Ectodermal cell (in vitro differentiated cells): ENCODE measurements at regions not wholly inside any gene's neighbourhood (a gene's known extent, or its start where the extent isn't known, plus 50 kb on each side); places are given as distances from the start of the nearest gene placed in this dataset.

Source experiments
- H3K27ac ChIP-seq: 2 replicates; pipeline ENCODE4 v1.7.0; 2013; ENCODE audit warnings: mild to moderate bottlenecking, low read depth, low read length; ENCODE audit not compliant: insufficient read depth, poor library complexity, severe bottlenecking
- H3K27me3 ChIP-seq: 2 replicates; pipeline ENCODE4 v1.7.0; 2013; ENCODE audit warnings: mild to moderate bottlenecking, low read length; ENCODE audit not compliant: insufficient read depth, control insufficient read depth, poor library complexity, severe bottlenecking
- H3K36me3 ChIP-seq: one replicate; pipeline ENCODE4 v1.7.0; 2013; ENCODE audit warnings: low read length; ENCODE audit not compliant: control insufficient read depth, insufficient read depth
- H3K4me1 ChIP-seq: one replicate; pipeline ENCODE4 v1.7.0; 2013; ENCODE audit warnings: low read length; ENCODE audit not compliant: control insufficient read depth, insufficient read depth
- H3K4me3 ChIP-seq: 2 replicates; pipeline ENCODE4 v1.7.0; 2013; ENCODE audit warnings: low read depth, low read length, control low read depth; ENCODE audit not compliant: insufficient read depth
- H3K9me3 ChIP-seq: 2 replicates; pipeline ENCODE4 v1.7.0; 2013; ENCODE audit warnings: mild to moderate bottlenecking, low read length, moderate library complexity; ENCODE audit not compliant: control insufficient read depth
- WGBS, 2 experiments: methylation state at CpG; one replicate each; pipeline ENCODE4 v1.1.7; 2013; ENCODE audit warnings: missing lambda C conversion rate in 2 of 2; 5-methylcytosine and 5-hydroxymethylcytosine counted together

DNA sequence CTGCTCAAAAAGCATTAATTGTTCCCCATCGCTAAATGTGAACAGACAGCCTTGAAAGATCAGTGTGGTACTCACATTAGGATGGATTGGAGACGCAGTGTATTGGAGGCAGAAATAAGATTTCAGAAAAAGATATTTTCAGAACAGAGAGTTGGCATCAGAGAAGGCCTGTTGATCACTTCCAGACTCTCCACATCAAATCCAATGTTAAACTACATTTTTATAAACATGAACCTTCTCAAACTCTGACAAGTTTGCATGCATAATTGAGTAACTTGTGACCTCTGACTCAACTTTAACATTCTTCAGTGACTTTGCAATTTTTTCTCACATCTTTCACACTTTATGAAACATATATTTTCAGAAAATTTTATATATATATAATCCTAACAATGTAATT is 919.6 kb upstream of the SEMA6A start:
- H3K36me3 ChIP-seq: no peaks in the 10 kb centered on the region
- no peak overlapping the region for H3K4me3 ChIP-seq
- 99 to 100% methylated on average over 2 of the region's 2 CpGs for WGBS, 2 experiments
- H3K9me3 ChIP-seq: no peaks in the 10 kb centered on the region
- H3K27ac ChIP-seq: no peak overlapping the region
- H3K27me3 ChIP-seq: no peaks in the 10 kb centered on the region
- H3K4me1 ChIP-seq: no peaks in the 10 kb centered on the region

DNA sequence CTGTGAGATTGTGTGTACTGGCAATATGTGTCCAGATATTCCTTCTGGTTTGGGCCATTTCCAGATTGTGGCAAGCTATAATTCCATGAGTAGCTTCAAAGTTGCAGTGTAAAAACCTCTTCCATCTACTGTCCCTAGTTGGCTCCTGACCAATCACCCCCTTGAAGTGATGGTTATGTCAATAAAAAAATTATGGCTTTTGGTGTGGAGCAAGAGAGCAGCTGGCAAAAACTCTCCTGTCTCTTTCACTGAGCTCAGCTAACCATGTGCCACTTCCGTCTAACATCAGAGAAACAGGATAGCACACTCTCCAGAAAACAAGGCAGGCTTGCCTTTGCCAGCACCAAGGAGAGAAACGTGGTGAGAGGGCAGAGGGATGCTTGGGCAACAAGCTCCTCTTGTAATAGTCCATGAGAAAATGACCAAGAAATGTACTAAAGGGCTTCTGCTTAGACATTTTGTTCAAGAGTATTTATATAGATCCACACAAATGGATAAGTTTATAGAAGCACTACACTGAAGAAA is 914.4 kb upstream of the SEMA6A start:
- no peak overlapping the region for H3K27ac ChIP-seq
- H3K4me3 ChIP-seq: no peak overlapping the region
- no peaks in the 10 kb centered on the region for H3K4me1 ChIP-seq
- no peaks in the 10 kb centered on the region for H3K36me3 ChIP-seq
- no peaks in the 10 kb centered on the region for H3K9me3 ChIP-seq
- no peaks in the 10 kb centered on the region for H3K27me3 ChIP-seq
- 83 to 88% methylated on average over 2 of the region's 2 CpGs for WGBS, 2 experiments

DNA sequence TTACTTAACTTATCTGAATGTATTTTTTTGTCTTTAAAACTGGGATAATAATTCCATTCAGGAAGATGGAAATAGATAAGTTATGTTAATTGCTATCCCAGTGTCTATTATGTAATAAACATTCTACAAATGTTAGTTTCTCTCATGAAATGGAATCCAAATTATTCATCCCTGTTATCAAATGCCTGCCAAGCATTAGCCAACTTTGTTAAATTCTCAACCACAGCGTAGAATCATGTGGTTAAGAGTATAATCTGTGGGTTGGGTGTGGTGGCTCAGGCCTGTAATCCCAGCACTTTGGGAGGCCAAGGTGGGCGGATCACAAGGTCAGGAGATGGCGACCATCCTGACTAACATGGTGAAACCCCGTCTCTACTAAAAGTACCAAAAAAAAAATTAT is 912.9 kb upstream of the SEMA6A start:
- no peaks in the 10 kb centered on the region for H3K36me3 ChIP-seq
- H3K9me3 ChIP-seq: no peaks in the 10 kb centered on the region
- no peak overlapping the region for H3K4me3 ChIP-seq
- H3K4me1 ChIP-seq: no peaks in the 10 kb centered on the region
- WGBS, 2 experiments: 92 to 95% methylated on average over 4 of the region's 4 CpGs
- H3K27ac ChIP-seq: no peak overlapping the region
- H3K27me3 ChIP-seq: no peaks in the 10 kb centered on the region

DNA sequence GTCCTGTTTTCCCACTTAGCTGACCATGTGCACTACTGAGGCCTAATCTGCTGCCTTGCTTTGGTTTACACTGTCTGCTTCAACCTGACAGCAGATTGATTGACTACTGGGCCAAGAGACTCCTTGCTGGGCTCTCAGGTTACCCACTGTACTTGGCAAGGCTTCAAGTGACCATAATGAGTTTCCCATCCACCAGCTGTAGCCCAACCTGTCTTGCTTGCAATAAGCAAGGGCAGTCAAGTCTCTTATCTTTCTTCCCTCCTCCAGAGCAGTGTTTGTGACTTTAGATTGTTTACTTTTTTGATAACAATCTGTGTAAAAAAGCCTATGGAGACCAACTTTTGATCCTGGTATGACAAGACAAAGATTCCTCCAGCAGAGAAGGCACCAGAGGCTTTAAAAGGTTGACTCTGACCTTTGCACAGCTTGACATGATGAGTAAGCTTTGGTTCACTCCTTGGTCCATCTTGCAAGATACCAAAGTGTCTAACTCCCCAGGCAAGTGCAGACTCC is 912.3 kb upstream of the SEMA6A start:
- Histone ChIP-seq H3K4me3 (no peak overlapping the region), H3K9me3 (no peaks in the 10 kb centered on the region), H3K36me3 (no peaks in the 10 kb centered on the region), H3K27ac (no peak overlapping the region), H3K4me1 (no peaks in the 10 kb centered on the region), H3K27me3 (no peaks in the 10 kb centered on the region)

DNA sequence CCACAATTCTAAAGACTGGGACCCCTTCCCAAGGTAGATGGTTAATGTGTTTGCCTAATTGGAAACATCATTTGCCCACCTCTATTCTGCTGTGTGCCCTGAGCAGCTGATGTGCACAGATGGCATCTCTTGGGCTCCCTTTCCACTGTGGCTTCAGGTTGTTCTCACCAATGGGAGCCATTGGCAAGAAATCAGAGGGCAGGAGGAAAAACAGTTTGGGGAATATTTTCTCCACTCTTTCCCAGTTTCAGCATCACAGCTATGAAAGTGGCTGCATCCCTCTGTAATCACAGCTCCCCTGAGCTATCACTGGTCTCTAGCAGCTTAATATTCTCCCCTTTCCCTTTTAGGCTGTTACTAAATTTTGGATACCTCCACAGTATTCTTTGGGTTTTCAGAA is 911.6 kb upstream of the SEMA6A start:
- H3K4me1 ChIP-seq: no peaks in the 10 kb centered on the region
- H3K27me3 ChIP-seq: no peaks in the 10 kb centered on the region
- no peaks in the 10 kb centered on the region for H3K9me3 ChIP-seq
- no peaks in the 10 kb centered on the region for H3K36me3 ChIP-seq
- no peak overlapping the region for H3K4me3 ChIP-seq
- no peak overlapping the region for H3K27ac ChIP-seq

DNA sequence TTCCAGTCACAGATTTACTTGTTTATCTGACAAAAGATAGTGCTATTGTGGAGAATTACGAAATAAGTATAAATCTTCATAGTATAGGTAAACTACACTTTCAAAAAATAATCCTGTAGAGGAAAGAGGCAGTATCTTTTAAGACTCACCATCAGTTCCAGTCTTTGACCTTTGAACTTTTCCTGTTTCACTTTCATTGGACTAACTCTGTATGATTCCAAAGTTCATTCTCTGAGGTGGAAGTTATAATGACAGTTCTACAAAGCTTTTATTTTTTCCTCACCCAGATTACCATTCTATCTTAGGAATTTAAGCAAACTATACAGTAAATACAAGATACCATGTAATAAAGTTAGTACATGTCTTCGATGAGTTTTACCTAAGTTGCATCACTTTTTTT is 901.3 kb upstream of the SEMA6A start:
- Histone ChIP-seq H3K27me3 (no peaks in the 10 kb centered on the region), H3K9me3 (no peaks in the 10 kb centered on the region), H3K4me1 (peaks cover 7% of the 10 kb centered on the region), H3K27ac (no peak overlapping the region), H3K36me3 (no peaks in the 10 kb centered on the region), H3K4me3 (no peak overlapping the region)
- WGBS, 2 experiments: no CpG with 5 or more reads among the region's 2 CpGs

DNA sequence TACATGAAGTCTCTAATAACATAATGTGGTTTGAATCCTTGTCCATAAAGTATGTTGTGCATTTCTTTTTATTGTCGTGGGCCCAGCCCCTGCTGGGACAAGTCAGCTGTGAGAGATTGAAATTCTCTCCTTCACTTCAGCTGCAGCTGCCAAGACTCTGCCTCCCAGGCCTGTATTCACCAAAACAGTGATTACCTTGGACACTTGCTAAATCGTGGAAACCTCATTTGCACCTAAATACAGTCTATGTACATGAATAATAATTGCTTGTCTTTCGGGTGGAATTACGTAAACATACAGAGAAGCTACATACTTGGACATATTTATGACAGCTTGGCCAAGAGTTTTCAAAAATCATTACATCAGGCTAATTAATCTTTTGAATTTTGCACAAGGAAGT is 898.5 kb upstream of the SEMA6A start:
- 69 to 74% methylated on average over 3 to 4 of the region's 4 CpGs for WGBS, 2 experiments
- no peak overlapping the region for H3K27ac ChIP-seq
- H3K4me3 ChIP-seq: no peak overlapping the region

DNA sequence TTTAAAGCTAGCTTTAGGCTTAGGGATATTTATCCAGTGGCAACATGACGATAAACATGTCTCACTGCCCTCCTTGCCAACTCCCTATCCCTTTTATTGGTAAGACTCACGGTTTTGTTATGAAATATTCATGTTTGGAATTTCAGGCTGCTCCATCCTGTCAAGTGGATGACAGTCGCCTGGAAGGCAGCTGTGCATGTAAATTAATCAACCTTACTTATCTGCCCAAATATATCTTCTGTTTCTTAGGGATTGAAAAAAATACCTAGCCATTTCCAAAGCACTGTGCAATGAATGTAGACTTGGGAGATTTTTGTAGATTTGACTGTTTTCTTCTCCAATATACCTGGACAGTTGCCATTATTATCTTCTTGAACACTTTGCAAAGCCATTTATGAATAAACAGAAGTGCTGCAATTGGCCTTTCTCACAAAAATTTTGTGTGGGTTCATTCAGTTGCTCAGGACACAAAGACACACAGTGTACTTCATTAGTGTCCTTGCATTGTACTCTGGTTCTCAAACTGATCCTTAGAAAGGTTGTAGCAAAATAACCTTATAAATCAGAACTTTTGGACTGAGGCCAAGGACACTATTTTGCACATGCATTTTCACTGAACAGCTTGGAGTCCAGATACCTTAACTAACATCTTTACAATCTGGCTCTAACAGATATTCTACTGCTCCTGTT is 889.4 kb upstream of the SEMA6A start:
- Histone ChIP-seq H3K4me3 (no peak overlapping the region), H3K36me3 (no peaks in the 10 kb centered on the region), H3K27ac (no peak overlapping the region), H3K4me1 (no peaks in the 10 kb centered on the region), H3K9me3 (no peaks in the 10 kb centered on the region), H3K27me3 (no peaks in the 10 kb centered on the region)
- WGBS, 2 experiments: 82 to 91% methylated on average over 3 of the region's 3 CpGs

More for the DNA sequence above, 898.5 kb upstream of the SEMA6A start:
- H3K4me1 ChIP-seq: peaks cover 7% of the 10 kb centered on the region
- H3K36me3 ChIP-seq: no peaks in the 10 kb centered on the region
- no peaks in the 10 kb centered on the region for H3K9me3 ChIP-seq
- no peaks in the 10 kb centered on the region for H3K27me3 ChIP-seq

DNA sequence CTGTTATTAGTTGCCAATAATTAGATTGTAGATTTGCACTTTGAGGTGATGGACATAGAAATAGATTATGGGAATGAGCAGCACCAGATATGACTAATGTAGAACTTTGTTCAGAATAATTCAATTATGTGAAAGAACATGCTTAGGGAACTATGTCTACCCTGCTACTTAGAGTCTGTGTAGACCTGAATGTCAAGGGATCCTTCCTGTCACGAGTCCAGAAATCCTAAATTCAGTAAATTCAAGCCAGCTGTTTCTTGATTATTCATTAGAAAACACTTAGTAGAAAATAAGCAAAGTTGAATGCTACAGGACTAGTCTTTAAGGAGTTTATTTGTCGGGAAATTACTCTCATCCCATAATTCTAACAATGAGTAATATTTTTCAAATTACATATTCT is 887.3 kb upstream of the SEMA6A start:
- H3K4me1 ChIP-seq: no peaks in the 10 kb centered on the region
- no peak overlapping the region for H3K4me3 ChIP-seq
- H3K27me3 ChIP-seq: no peaks in the 10 kb centered on the region
- no peaks in the 10 kb centered on the region for H3K9me3 ChIP-seq
- 29 to 50% methylated on average over 1 of the region's 2 CpGs for WGBS, 2 experiments
- H3K36me3 ChIP-seq: no peaks in the 10 kb centered on the region
- H3K27ac ChIP-seq: no peak overlapping the region

DNA sequence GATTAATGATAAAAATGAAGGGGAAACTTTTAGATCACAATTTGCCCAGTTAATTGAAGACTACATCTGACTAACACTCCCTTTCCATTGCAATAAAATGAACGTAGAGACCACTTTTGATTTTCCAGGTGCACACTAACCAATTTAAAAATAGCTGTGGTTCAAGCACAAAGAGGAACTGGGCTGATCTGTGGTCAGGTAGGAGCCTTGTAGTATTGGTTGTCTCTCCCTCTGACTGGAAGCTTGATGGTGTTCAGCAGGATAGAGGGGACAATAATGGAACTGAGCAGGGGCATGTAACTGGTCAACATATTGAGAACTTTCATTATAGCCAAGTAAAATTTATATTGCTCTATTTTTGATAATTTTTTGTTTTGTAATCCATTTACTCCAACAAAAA is 886.8 kb upstream of the SEMA6A start:
- Histone ChIP-seq H3K27me3 (no peaks in the 10 kb centered on the region), H3K9me3 (no peaks in the 10 kb centered on the region), H3K4me3 (no peak overlapping the region), H3K4me1 (no peaks in the 10 kb centered on the region), H3K36me3 (no peaks in the 10 kb centered on the region), H3K27ac (no peak overlapping the region)
- WGBS, 2 experiments: 92 to 100% methylated on average over 1 of the region's 1 CpG
